Activated CD8-positive, alpha-beta T cell treated with anti-CD3 and anti-CD28 coated beads, Interleukin-2, amount 10 ng/mL, durations not matched to agents 7 days and 5 days (primary cell): ENCODE measurements at regions not wholly inside any gene's neighbourhood (a gene's known extent, or its start where the extent isn't known, plus 50 kb on each side); places are given as distances from the start of the nearest gene placed in this dataset.
A peak's percentile ranks its signal among the peaks of the same experiment; 100 is the strongest.

ENCODE experiments used
- ATAC-seq: fragments of 150-1000 bp; cut with Tn5 transposase; one replicate; pipeline ENCODE4 v1.10.0; 2021; ENCODE audit warnings: moderate library complexity
- CTCF ChIA-PET: fragments of 350-600 bp; sonication (Branson Sonifier 250); formaldehyde crosslinking; loops from one replicate; lab custom pipeline; 2021; ENCODE audit warnings: antibody characterized with exemption; lab: Charles Lee
- POLR2A ChIA-PET: fragments of 350-600 bp; sonication (Branson Sonifier 250); formaldehyde crosslinking; loops from one replicate; lab custom pipeline; 2021; ENCODE audit warnings: antibody characterized with exemption; lab: Charles Lee
- DNase-seq: peaks from one replicate; pipeline ENCODE4 v3.0.0-alpha.2; 2020
- H3K27ac Mint-ChIP-seq: one replicate; pipeline ENCODE4 v1.8.0; 2021; ENCODE audit warnings: mild to moderate bottlenecking, mixed read lengths
- H3K27me3 Mint-ChIP-seq: one replicate; pipeline ENCODE4 v1.8.0; 2021; ENCODE audit warnings: low read depth, mixed read lengths
- H3K36me3 Mint-ChIP-seq: one replicate; pipeline ENCODE4 v1.8.0; 2021; ENCODE audit warnings: low read depth, mixed read lengths
- H3K4me1 Mint-ChIP-seq: one replicate; pipeline ENCODE4 v1.8.0; 2021; ENCODE audit warnings: low read depth, mixed read lengths
- H3K4me3 Mint-ChIP-seq: one replicate; pipeline ENCODE4 v1.8.0; 2021; ENCODE audit warnings: mild to moderate bottlenecking, mixed read lengths
- H3K9me3 Mint-ChIP-seq: one replicate; pipeline ENCODE4 v1.8.0; 2022; ENCODE audit warnings: mixed read lengths; ENCODE audit not compliant: insufficient read depth

DNA sequence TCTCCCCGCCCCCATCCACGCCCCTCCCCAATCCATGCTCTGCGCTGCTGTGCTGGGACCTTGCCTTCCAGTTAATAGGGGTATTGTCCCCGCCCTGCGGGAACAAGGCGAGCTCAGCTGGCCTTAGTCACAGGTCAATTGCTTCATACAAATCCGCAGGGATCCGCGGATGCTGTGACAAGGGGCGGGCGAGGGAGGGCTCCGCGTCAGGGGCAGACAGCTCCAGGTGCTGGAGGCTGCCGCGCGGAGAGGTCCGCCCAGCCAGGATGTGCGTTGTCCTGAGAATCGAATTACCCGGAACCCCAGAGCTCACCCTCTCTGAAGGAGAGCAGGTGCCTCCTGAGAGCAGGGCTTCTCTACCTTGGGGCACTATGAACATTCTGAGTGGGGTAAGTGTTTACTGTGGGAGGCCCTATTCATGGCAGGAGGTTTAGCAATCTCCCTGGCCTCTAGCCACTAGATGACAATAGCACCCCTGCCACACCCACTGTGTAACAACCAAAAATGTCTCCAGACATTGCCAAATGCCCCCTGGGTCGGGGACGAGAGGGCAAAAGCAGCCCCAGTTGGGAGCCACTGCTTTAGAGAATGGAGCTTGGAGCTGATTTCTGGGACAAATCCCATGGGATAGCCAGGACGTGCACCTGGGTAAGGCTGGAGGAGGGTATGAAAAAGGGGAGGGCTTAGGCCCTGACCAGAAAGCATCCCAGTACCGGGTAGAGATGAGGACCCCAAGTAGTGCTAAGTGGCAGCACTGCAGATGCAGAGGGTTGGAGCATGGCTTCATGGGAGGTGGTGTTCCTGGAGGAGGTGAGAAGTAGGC is 138.2 kb downstream of the CYLD start:
- no peak overlapping the region for H3K4me3 Mint-ChIP-seq
- H3K4me1 Mint-ChIP-seq = no peaks in the 10 kb centered on the region
- H3K27me3 Mint-ChIP-seq = peaks cover 5% of the 10 kb centered on the region
- ATAC-seq (no peak), DNase-seq (peak; percentile 16)
- no peaks in the 10 kb centered on the region for H3K36me3 Mint-ChIP-seq
- POLR2A ChIA-PET = no interaction called here
- no peaks in the 10 kb centered on the region for H3K9me3 Mint-ChIP-seq
- CTCF ChIA-PET = interaction anchor here (2.0 kb wide), 1 partner anchor 74 kb away, joined by 5 read pairs; no protein-coding TSS in a partner anchor
- no peak overlapping the region for H3K27ac Mint-ChIP-seq

DNA sequence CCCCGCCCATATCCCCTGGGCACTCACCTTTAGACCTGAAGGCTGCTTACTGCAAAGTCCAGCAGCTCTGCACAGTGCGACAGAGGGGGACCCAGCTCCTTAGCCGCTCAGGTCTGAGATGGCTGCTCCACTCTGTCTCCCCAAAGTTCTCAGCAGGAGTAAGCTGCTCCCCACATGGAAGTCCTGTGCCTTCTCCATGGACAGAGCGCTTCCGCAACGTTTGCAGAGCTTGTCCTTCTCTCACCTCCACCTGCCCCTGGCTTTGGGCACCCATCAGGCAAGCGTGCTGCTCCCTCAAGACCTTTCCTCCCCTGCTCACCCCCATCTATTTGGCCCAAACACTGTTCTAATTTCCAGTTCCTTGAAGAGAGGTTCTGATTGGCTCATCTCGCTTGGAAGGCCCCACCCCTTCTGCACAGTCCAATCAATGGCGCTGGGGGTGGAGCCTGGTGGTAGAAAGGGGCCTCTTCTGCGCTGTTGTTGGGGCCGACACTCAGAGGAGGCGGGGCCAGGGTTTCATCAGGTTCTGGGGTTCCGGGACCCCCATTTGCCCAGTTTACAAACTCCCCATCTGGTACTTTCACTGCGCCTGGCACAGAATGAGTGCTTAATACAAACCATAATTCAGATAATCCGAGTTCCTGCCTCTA is 137.2 kb downstream of the CYLD start:
- Mint-ChIP-seq H3K36me3 (no peaks in the 10 kb centered on the region), H3K4me1 (no peaks in the 10 kb centered on the region), H3K4me3 (no peak overlapping the region), H3K27ac (no peak overlapping the region), H3K27me3 (peaks cover 7% of the 10 kb centered on the region), H3K9me3 (no peaks in the 10 kb centered on the region)
- ChIA-PET CTCF (interaction anchor here (2.0 kb wide), 1 partner anchor 73 kb away, joined by 5 read pairs; no protein-coding TSS in a partner anchor), POLR2A (no interaction called here)
- ATAC-seq (no peak), DNase-seq (no peak)

DNA sequence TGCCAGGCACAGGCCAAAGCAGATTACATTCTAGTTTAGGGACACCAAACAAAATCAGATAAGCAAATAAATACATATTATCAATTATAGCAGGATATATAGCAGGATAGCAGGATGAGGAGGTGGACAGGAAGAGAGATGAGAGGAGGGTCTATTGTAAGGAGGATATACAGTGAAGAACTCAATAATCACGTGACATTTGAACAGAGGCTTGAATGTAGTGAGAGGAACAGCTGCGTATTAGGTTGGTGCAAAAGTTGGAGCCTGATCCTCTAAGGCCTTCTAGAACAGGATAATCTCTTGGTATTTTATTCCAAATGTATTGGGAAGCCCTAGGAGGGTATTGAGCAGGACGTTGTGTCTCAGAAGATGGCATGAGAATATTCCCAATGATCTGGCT is 136.7 kb downstream of the CYLD start:
- Mint-ChIP-seq H3K27me3 (peaks cover 7% of the 10 kb centered on the region), H3K36me3 (no peaks in the 10 kb centered on the region), H3K27ac (no peak overlapping the region), H3K4me1 (no peaks in the 10 kb centered on the region), H3K9me3 (no peaks in the 10 kb centered on the region), H3K4me3 (no peak overlapping the region)
- ChIA-PET POLR2A (no interaction called here), CTCF (no interaction called here)
- DNase-seq = no peak
- no peak for ATAC-seq

DNA sequence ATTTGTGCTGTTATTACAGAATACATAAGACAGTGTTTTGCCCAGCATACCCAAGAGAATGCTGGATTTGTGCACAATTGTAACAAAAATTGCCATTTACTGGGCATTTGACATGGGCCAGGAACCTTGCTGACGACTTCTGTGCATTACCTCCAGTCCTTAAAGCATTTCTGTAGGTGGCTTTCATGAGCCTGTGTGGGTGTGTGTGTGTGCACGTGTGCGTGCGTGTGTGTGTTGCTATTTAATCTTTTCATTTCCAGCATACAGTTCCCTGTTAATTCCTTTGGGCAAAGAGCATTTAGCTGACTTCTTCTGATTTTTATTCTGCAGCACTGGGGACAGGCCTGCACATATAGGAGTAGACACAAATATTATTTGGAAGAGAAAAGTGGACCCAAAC is 134.4 kb downstream of the CYLD start:
- H3K9me3 Mint-ChIP-seq = no peaks in the 10 kb centered on the region
- CTCF ChIA-PET = interaction anchor here (1.2 kb wide), 1 partner anchor 11 kb away, joined by 3 read pairs; no protein-coding TSS in a partner anchor
- H3K27ac Mint-ChIP-seq = no peak overlapping the region
- no peak for ATAC-seq
- no peaks in the 10 kb centered on the region for H3K36me3 Mint-ChIP-seq
- H3K4me3 Mint-ChIP-seq = no peak overlapping the region
- H3K27me3 Mint-ChIP-seq = peaks cover 12% of the 10 kb centered on the region
- H3K4me1 Mint-ChIP-seq = no peaks in the 10 kb centered on the region
- POLR2A ChIA-PET = no interaction called here
- no peak for DNase-seq

DNA sequence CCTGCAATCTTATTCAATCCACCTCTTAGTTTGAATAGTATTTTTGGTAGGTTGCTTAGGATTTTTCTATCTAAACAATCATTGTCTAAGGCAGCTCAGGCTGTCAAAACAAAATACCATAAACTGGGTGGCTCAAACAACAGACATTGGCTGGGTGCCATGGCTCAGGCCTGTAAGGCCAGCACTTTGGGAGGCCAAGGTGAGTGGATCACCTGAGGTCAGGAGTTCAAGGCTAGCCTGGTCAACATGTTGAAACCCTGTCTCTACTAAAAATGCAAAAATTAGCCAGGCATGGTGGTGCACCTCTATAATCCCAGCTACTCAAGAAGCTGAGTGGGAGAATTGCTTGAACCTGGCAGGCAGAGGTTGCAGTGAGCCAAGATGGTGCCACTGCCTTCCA is 126.7 kb downstream of the CYLD start:
- Mint-ChIP-seq H3K9me3 (no peaks in the 10 kb centered on the region), H3K36me3 (no peaks in the 10 kb centered on the region), H3K27me3 (peaks cover 10% of the 10 kb centered on the region), H3K4me1 (no peaks in the 10 kb centered on the region), H3K4me3 (no peak overlapping the region), H3K27ac (no peak overlapping the region)
- CTCF ChIA-PET = no interaction called here
- no peak for ATAC-seq
- POLR2A ChIA-PET = no interaction called here
- no peak for DNase-seq

DNA sequence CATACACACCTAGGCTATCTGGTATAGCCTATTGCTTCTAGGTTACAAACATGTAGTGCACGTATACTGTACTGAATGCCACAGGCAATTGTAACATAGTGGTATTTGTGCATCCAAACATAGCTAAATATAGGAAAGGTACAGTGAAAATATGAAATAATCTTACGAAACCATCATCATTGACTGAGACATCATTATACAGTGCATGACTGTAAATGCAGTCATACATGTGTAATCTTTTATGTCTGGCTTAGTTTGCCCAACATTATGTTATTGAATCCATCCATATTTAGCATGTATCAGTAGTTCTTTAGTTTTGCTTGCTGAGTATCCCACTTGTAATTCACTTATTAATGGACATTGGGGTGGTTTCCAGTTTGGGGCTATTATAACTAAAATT is 124.9 kb downstream of the CYLD start:
- H3K27ac Mint-ChIP-seq = no peak overlapping the region
- no peak for ATAC-seq
- ChIA-PET CTCF (no interaction called here), POLR2A (no interaction called here)
- DNase-seq = no peak
- H3K4me1 Mint-ChIP-seq = no peaks in the 10 kb centered on the region
- no peaks in the 10 kb centered on the region for H3K9me3 Mint-ChIP-seq
- peaks cover 5% of the 10 kb centered on the region for H3K27me3 Mint-ChIP-seq
- no peaks in the 10 kb centered on the region for H3K36me3 Mint-ChIP-seq
- no peak overlapping the region for H3K4me3 Mint-ChIP-seq

DNA sequence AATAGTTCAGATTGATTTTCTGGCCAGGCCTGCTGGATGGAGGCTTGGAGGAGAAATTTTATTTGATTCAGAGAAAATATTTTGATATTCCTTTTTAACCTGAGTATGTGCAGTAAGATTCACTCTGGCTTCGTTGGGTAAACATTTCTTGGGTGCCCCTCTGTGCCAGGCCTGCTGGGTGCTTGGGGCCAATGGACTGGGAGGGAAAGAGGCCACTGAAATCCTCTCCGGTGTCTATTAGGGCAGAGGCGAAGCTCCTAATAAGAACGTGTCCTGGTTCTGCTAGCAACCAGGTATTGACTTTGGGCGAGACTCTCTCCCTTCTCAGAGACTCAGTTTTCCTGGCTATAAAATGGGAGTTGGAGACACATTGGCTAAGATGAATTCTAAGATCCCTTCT is 122.5 kb downstream of the CYLD start:
- H3K4me1 Mint-ChIP-seq = no peaks in the 10 kb centered on the region
- no peak overlapping the region for H3K4me3 Mint-ChIP-seq
- ATAC-seq = no peak
- POLR2A ChIA-PET = no interaction called here
- peaks cover 3% of the 10 kb centered on the region for H3K27me3 Mint-ChIP-seq
- no peak overlapping the region for H3K27ac Mint-ChIP-seq
- H3K36me3 Mint-ChIP-seq = no peaks in the 10 kb centered on the region
- peak; percentile 14 for DNase-seq
- CTCF ChIA-PET = no interaction called here
- no peaks in the 10 kb centered on the region for H3K9me3 Mint-ChIP-seq

DNA sequence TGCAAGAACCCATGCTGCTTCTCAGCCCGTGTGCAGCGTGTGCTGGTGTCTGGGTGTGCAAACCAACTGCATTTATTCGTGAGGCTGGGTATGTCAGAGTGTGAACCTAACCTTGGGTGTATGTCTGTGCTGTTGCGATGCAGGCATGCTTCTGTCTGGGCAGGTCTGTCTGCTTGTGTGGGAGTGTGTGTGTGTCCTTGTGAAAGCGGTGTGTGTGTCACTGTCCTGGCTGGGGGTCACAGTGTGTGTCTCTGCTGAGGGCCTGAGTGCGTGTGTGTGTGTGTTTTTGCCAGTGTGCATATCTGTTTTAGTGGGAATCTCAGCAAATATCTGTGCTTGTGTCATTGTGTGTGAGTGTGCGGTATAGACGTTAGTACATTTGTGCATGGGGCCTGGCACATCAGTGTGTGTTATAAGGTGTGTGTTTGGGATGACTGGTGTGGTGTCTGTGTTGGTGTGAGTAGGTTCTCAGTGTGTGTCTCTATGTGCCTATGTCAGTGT is 121.8 kb downstream of the CYLD start:
- Mint-ChIP-seq H3K9me3 (no peaks in the 10 kb centered on the region), H3K4me3 (no peak overlapping the region)
- POLR2A ChIA-PET = no interaction called here

DNA sequence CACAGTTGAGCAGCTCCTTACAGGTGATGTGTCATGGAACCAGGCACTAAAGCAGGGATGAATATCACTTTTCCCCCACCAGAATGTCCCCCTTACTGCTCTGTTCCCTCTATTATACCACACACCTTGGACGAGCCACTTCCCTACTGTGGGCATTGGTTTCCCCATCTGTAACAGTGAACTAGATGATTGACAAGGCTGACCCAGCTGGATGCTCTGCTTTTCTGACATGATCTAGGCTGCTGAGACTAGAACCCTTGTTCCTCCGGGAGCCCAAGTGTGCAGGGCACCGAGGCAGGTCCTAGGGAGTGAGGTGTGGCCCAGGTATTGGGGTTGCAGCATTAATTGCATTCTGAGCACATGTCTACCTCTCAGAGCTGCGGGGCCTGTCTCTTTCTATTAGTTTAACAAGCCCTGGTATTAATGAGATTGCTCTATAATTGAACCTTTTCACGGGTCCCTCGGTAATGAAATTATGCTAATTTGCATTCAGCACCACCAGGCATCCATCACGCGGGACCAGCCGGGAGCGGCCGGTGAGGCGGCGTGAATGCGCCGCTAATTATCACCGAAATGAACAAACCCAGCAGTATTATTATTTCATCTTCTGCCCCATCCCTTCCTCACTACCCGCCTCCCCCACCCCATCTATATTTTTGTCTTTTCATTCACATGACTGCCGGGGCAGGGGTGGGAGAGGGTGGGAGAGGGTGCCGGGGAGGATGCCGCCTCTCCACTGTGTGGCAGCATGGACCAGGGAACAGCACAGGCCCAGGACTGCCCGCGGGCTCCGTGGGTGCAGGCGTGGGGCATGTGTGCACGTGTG is 121.1 kb downstream of the CYLD start:
- ChIA-PET CTCF (no interaction called here), POLR2A (no interaction called here)
- no peak overlapping the region for H3K27ac Mint-ChIP-seq
- no peak for DNase-seq
- H3K9me3 Mint-ChIP-seq = no peaks in the 10 kb centered on the region
- ATAC-seq = no peak
- H3K36me3 Mint-ChIP-seq = no peaks in the 10 kb centered on the region
- no peak overlapping the region for H3K4me3 Mint-ChIP-seq
- no peaks in the 10 kb centered on the region for H3K4me1 Mint-ChIP-seq
- H3K27me3 Mint-ChIP-seq = peaks cover 3% of the 10 kb centered on the region

More for the DNA sequence above, 121.8 kb downstream of the CYLD start:
- DNase-seq (no peak), ATAC-seq (no peak)
- Mint-ChIP-seq H3K27ac (no peak overlapping the region), H3K4me1 (no peaks in the 10 kb centered on the region), H3K36me3 (no peaks in the 10 kb centered on the region), H3K27me3 (peaks cover 3% of the 10 kb centered on the region)
- CTCF ChIA-PET = no interaction called here

DNA sequence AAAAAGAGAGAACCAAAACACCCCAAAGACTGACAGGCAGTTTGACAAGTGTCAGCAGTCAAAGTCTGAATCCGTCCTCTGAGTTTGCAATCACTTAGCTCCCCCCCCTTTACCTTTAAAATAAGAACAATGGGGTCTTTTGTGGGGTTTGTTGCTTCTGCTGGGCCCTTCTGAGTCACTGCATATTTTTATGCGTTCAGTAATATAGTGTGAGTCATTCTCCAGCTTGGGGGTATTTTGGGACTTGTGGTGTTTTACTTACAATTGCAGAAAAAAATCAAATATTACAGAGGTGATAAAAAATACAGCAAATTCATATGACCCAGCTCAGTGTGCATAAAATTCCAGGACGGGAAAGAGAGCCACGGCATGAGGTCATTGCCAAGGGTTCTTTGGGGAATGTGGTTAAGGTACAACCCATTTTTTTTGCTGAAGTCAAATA is 120.1 kb downstream of the CYLD start:
- no peak overlapping the region for H3K27ac Mint-ChIP-seq
- no peaks in the 10 kb centered on the region for H3K4me1 Mint-ChIP-seq
- no peaks in the 10 kb centered on the region for H3K36me3 Mint-ChIP-seq
- peaks cover 3% of the 10 kb centered on the region for H3K27me3 Mint-ChIP-seq
- ATAC-seq = no peak
- no peak for DNase-seq
- ChIA-PET CTCF (no interaction called here), POLR2A (no interaction called here)
- H3K9me3 Mint-ChIP-seq = no peaks in the 10 kb centered on the region
- no peak overlapping the region for H3K4me3 Mint-ChIP-seq

DNA sequence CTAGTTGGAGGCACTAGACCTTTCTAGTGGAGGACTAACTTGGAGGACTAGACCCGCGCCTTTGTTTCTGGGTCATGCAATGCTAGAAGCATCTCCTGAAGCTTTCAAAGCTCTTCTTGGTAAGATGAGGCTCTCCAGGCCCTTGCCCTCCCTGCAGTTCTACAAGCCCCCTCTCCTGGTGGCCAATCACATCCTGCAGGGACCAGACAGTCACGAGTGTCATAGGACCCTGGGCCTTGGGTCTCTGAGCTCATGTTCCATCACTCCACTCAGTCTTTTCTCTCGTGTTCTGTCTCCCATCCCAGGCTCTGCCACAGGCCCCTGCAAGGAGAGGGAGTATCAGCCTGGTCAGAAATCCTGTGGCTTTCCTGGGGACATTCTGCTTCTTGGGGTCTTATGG is 119.6 kb downstream of the CYLD start:
- CTCF ChIA-PET = no interaction called here
- no peaks in the 10 kb centered on the region for H3K36me3 Mint-ChIP-seq
- POLR2A ChIA-PET = no interaction called here
- no peaks in the 10 kb centered on the region for H3K9me3 Mint-ChIP-seq
- no peaks in the 10 kb centered on the region for H3K4me1 Mint-ChIP-seq
- H3K27ac Mint-ChIP-seq = no peak overlapping the region
- ATAC-seq (no peak), DNase-seq (peak; percentile 14)
- no peak overlapping the region for H3K4me3 Mint-ChIP-seq
- H3K27me3 Mint-ChIP-seq = peaks cover 3% of the 10 kb centered on the region
